PFSK-1 (cell line): ENCODE measurements at regions not wholly inside any gene's neighbourhood (a gene's known extent, or its start where the extent isn't known, plus 50 kb on each side); places are given as distances from the start of the nearest gene placed in this dataset.

Experiments used
- FOXP2 ChIP-seq: optimal IDR thresholded peaks from 2 replicates; pipeline ENCODE3; 2011; ENCODE audit warnings: borderline replicate concordance, control low read depth, inconsistent platforms; ENCODE audit not compliant: insufficient read depth; ENCODE audit errors: extremely low read length, extremely low read depth
- POLR2AphosphoS5 ChIP-seq: IDR thresholded peaks from 2 replicates; pipeline ENCODE4 v1.6.1; 2012; ENCODE audit warnings: low read depth, mild to moderate bottlenecking, control low read depth, low read length, moderate library complexity
- REST ChIP-seq, 2 experiments: IDR thresholded peaks; 2 replicates each; pipeline versions ENCODE4 v1.6.1 to v1.8.0; 2011 to 2012; ENCODE audit warnings: low read depth in 2 of 2, low read length in 2 of 2, control low read depth in 1 of 2, inconsistent platforms in 1 of 2, mild to moderate bottlenecking in 1 of 2, moderate library complexity in 1 of 2; ENCODE audit not compliant: insufficient read depth in 1 of 2
- SIN3A ChIP-seq: IDR thresholded peaks from 2 replicates; pipeline ENCODE4 v1.6.1; 2012; ENCODE audit warnings: mild to moderate bottlenecking, low read length, moderate library complexity, borderline replicate concordance; ENCODE audit not compliant: insufficient read depth
- TAF1 ChIP-seq: IDR thresholded peaks from 2 replicates; pipeline ENCODE4 v1.6.1; 2012; ENCODE audit warnings: low read length, control low read depth, borderline replicate concordance; ENCODE audit not compliant: insufficient read depth

- no peak for TF ChIP-seq FOXP2
- TF ChIP-seq POLR2AphosphoS5, result no peak
- no peak for TF ChIP-seq TAF1
- TF ChIP-seq SIN3A, result no peak
- no peak for TF ChIP-seq REST (IDR thresholded peaks at IDR 0.05; ENCODE audit: insufficient read depth in 1 of 2, low read depth in 2 of 2, low read length in 2 of 2)
Measured at GRCh38 chr12:112714166-112714710, 77.3 kb upstream of the RPH3A start.

- no peak for TF ChIP-seq FOXP2
- TF ChIP-seq REST (IDR thresholded peaks at IDR 0.05; ENCODE audit: insufficient read depth in 1 of 2, low read depth in 2 of 2, low read length in 2 of 2), result no peak
- TF ChIP-seq POLR2AphosphoS5, result no peak
- TF ChIP-seq SIN3A, result no peak
- no peak for TF ChIP-seq TAF1
Measured at GRCh38 chr12:112716099-112717093, 75.2 kb upstream of the RPH3A start.

- TF ChIP-seq POLR2AphosphoS5 (no peak), TAF1 (no peak), SIN3A (no peak), REST (IDR thresholded peaks at IDR 0.05; ENCODE audit: insufficient read depth in 1 of 2, low read depth in 2 of 2, low read length in 2 of 2) (no peak), FOXP2 (no peak)
Measured at GRCh38 chr12:112728864-112729263, 62.7 kb upstream of the RPH3A start.

DNA sequence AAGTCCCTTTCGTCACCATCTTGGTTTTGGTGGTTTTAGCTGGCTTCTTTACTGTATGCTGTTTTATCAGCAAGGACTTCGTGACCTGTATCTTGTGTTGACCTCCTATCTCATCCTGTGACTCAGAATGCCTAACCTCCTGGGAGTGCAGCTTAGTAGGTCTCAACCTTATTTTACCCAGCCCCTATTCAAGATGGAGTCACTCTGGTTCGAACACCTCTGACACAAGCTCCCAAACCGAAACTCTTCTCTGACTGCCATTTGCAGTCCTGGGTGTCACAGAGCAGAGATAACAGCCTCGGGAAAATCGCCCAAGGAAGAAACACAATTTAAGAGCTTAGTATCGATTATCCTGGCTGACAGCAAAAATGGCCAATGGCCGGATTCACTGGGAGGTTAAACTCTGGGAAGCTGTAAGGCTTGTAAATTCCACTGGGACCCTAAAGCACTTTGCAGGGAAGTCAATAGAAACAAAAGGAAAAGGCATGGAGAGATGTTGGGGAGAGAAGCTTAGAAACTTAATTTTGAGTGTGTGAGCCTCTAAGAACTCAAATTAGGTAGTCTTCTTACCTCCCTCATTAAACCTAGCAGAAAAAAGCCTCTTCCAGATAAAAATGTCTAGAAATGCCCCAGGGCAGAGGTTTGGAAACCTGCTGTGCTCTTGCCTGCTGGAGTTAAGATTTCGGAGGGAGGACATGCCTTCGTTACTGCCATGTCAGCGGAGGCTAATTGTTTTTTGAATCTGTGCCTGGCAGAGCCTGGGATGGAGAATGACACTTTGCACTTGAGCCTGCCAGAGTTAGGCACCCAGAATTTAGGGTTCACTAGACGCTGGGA lies 56.5 kb upstream of the RPH3A start:
- TF ChIP-seq FOXP2 (no peak), TAF1 (no peak), SIN3A (no peak), POLR2AphosphoS5 (no peak), REST (IDR thresholded peaks at IDR 0.05; ENCODE audit: insufficient read depth in 1 of 2, low read depth in 2 of 2, low read length in 2 of 2) (no peak)
